Peyer's patch (tissue), 4 donors: ENCODE measurements at regions not wholly inside any gene's neighbourhood (a gene's known extent, or its start where the extent isn't known, plus 50 kb on each side); places are given as distances from the start of the nearest gene placed in this dataset.

ENCODE experiments used
- DNase-seq, 3 donors: peaks; one replicate each; pipeline ENCODE4 v3.0.0-alpha.2; 2017 to 2019
- H3K27ac ChIP-seq, 4 donors: fragments of 200-600 bp; sonication (generic); one replicate each; pipeline ENCODE4 v1.5.1; 2016 to 2019
- H3K27me3 ChIP-seq, 2 donors: fragments of 200-600 bp; sonication (generic); one replicate each; pipeline ENCODE4 v1.5.1; 2019
- H3K36me3 ChIP-seq, 3 donors: fragments of 200-600 bp; sonication (generic); one replicate each; pipeline ENCODE4 v1.5.1; 2016 to 2019
- H3K4me1 ChIP-seq, 4 donors: fragments of 200-600 bp; sonication (generic); one replicate each; pipeline ENCODE4 v1.5.1; 2016 to 2019
- H3K4me3 ChIP-seq, 4 donors: fragments of 200-600 bp; sonication (generic); 1 replicate in 3 of 4; 2 replicates in 1 of 4; pipeline ENCODE4 v1.5.1; 2016 to 2019; ENCODE audit warnings: mild to moderate bottlenecking in 1 of 4
- H3K9me3 ChIP-seq, 4 donors: fragments of 200-600 bp; sonication (generic); one replicate each; pipeline ENCODE4 v1.5.1; 2016 to 2019; ENCODE audit warnings: mild to moderate bottlenecking in 1 of 4
- POLR2A ChIP-seq, 2 donors: fragments of 450-650 bp; IDR thresholded peaks; one replicate each; pipeline ENCODE4 v1.5.1; 2017; ENCODE audit warnings: antibody characterized with exemption in 2 of 2, mild to moderate bottlenecking in 2 of 2, moderate library complexity in 2 of 2
- TF ChIP-seq, protein P1 (sequence below), 6 experiments: fragments of 450-650 bp in 4 of 6; fragments of 200-600 bp in 2 of 6; sonication (generic) in 1 of 6; IDR thresholded peaks; one replicate each; pipeline ENCODE4 v1.5.1; 2017 to 2019; ENCODE audit warnings: antibody characterized with exemption in 6 of 6, mild to moderate bottlenecking in 3 of 6, moderate library complexity in 1 of 6

- TF ChIP-seq POLR2A (IDR thresholded peaks at IDR 0.05) = no peak
- TF ChIP-seq, protein P1, sequence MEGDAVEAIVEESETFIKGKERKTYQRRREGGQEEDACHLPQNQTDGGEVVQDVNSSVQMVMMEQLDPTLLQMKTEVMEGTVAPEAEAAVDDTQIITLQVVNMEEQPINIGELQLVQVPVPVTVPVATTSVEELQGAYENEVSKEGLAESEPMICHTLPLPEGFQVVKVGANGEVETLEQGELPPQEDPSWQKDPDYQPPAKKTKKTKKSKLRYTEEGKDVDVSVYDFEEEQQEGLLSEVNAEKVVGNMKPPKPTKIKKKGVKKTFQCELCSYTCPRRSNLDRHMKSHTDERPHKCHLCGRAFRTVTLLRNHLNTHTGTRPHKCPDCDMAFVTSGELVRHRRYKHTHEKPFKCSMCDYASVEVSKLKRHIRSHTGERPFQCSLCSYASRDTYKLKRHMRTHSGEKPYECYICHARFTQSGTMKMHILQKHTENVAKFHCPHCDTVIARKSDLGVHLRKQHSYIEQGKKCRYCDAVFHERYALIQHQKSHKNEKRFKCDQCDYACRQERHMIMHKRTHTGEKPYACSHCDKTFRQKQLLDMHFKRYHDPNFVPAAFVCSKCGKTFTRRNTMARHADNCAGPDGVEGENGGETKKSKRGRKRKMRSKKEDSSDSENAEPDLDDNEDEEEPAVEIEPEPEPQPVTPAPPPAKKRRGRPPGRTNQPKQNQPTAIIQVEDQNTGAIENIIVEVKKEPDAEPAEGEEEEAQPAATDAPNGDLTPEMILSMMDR (IDR thresholded peaks at IDR 0.05) = no peak
- Histone ChIP-seq H3K36me3 (no peaks in the 10 kb centered on the region), H3K27ac (no peak overlapping the region), H3K4me3 (no peak overlapping the region), H3K27me3 (no peaks in the 10 kb centered on the region), H3K9me3 (no peaks in the 10 kb centered on the region), H3K4me1 (no peaks in the 10 kb centered on the region)
- no peak for DNase-seq
Measured at GRCh38 chr4:130141651-130142050, 1045.7 kb downstream of the C4orf33 start.

GRCh38 chr4:130143656-130144055 is 1047.7 kb downstream of the C4orf33 start:
- H3K9me3 ChIP-seq = no peaks in the 10 kb centered on the region
- no peak for DNase-seq
- TF ChIP-seq, protein P1 (IDR thresholded peaks at IDR 0.05) = no peak
- TF ChIP-seq POLR2A (IDR thresholded peaks at IDR 0.05) = no peak
- no peaks in the 10 kb centered on the region for H3K36me3 ChIP-seq
- H3K27me3 ChIP-seq = no peaks in the 10 kb centered on the region
- no peak overlapping the region for H3K27ac ChIP-seq
- no peaks in the 10 kb centered on the region for H3K4me1 ChIP-seq
- H3K4me3 ChIP-seq = no peak overlapping the region

DNA sequence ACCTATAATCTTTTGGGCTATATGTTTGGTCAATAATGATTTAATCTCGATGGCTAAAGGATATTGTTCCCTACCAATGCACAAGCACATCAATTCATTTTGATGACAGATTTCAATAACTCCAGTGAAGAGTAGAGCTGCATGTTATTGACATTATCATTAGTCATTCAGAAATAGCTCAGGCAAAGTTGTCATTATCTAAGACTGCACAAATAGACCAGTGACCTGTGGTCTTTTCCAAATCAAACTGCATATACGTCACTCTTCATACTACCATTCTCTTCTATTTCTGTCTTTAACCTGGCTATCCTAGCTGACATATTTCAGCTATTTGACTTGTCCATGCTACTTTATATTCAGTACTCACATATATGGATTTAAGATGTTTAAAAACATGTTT is 1050.8 kb downstream of the C4orf33 start:
- no peaks in the 10 kb centered on the region for H3K27me3 ChIP-seq
- H3K9me3 ChIP-seq = no peaks in the 10 kb centered on the region
- no peaks in the 10 kb centered on the region for H3K36me3 ChIP-seq
- no peak overlapping the region for H3K4me3 ChIP-seq
- H3K27ac ChIP-seq = no peak overlapping the region
- DNase-seq = no peak
- H3K4me1 ChIP-seq = no peaks in the 10 kb centered on the region
- TF ChIP-seq, protein P1 (IDR thresholded peaks at IDR 0.05) = no peak
- no peak for TF ChIP-seq POLR2A (IDR thresholded peaks at IDR 0.05)

GRCh38 chr4:130147641-130148040 is 1051.7 kb downstream of the C4orf33 start:
- H3K27me3 ChIP-seq = no peaks in the 10 kb centered on the region
- DNase-seq = no peak
- no peak overlapping the region for H3K4me3 ChIP-seq
- no peak overlapping the region for H3K27ac ChIP-seq
- no peaks in the 10 kb centered on the region for H3K4me1 ChIP-seq
- no peaks in the 10 kb centered on the region for H3K36me3 ChIP-seq
- TF ChIP-seq POLR2A (IDR thresholded peaks at IDR 0.05) = no peak
- TF ChIP-seq, protein P1 (IDR thresholded peaks at IDR 0.05) = no peak
- no peaks in the 10 kb centered on the region for H3K9me3 ChIP-seq

DNA sequence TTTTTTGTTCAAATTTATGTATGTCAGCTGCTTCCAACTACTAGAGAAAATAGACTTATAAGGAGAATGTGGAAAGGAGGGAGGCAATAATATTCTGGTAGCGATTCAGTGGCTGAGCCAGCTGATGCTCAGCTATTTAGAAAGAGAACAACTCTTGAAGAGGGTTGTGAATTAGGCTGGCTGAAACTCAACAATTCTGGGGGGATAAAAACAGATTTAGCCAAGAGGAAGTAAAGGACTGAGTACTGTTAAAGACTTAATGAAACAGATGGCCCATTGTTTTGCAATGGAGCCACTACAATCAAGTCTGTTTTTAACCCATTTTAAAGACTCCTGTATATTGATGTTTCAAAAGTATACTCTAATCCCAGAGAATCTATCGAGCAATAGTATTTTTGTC is 1058.9 kb downstream of the C4orf33 start:
- DNase-seq = no peak
- H3K4me1 ChIP-seq = no peaks in the 10 kb centered on the region
- no peak overlapping the region for H3K4me3 ChIP-seq
- TF ChIP-seq, protein P1 (IDR thresholded peaks at IDR 0.05) = no peak
- no peak for TF ChIP-seq POLR2A (IDR thresholded peaks at IDR 0.05)
- H3K9me3 ChIP-seq = no peaks in the 10 kb centered on the region
- no peaks in the 10 kb centered on the region for H3K36me3 ChIP-seq
- H3K27me3 ChIP-seq = no peaks in the 10 kb centered on the region
- no peak overlapping the region for H3K27ac ChIP-seq

DNA sequence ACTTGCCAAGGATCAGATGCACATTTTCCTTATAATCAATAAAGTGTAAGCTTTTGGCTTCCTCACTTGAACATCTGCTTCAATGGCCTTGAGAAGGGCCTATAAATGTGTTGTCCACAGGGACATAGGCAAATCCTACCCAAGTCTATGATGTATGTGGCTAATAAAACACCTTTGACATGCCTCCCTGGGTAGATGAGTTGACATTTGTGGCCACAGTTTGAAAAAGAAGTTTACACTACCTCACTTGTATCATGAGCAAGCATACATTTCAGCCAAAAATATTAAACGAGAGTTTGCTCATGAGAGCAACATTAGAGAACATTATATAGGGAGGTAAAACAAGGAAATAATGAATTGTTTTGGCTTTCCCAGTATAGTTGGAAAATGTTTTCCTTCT is 1067.7 kb downstream of the C4orf33 start:
- Histone ChIP-seq H3K4me3 (no peak overlapping the region), H3K4me1 (no peaks in the 10 kb centered on the region), H3K36me3 (no peaks in the 10 kb centered on the region), H3K27ac (no peak overlapping the region), H3K9me3 (no peaks in the 10 kb centered on the region), H3K27me3 (no peaks in the 10 kb centered on the region)
- DNase-seq = no peak
- TF ChIP-seq, protein P1 (IDR thresholded peaks at IDR 0.05) = no peak
- TF ChIP-seq POLR2A (IDR thresholded peaks at IDR 0.05) = no peak
